ENCODE measurements at regions not wholly inside any gene's neighbourhood (a gene's known extent, or its start where the extent isn't known, plus 50 kb on each side); places are given as distances from the start of the nearest gene placed in this dataset.

DNA sequence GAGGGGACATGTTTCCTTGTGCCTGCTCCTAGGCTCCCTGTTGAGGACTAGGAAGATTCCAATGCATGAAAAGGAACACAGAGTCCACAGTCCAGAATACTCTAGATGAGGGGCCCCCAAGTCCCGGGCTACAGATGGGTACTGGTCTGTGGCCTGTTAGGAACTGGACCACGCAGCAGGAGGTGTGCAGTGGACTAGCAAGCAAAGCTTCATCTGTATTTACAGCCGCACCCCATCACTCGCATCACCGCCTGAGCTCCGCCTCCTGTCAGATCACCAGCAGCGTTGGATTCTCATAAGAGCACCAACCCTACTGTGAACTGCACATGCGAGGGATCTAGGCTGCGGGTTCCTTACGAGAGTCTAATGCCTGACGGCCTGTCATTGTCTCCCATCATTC is 233.0 kb upstream of the MKLN1 start:
- DNase-seq, result no peak

- DNase-seq, result no peak
Measured at GRCh38 chr7:131095346-131095745, 232.3 kb upstream of the MKLN1 start.

DNA sequence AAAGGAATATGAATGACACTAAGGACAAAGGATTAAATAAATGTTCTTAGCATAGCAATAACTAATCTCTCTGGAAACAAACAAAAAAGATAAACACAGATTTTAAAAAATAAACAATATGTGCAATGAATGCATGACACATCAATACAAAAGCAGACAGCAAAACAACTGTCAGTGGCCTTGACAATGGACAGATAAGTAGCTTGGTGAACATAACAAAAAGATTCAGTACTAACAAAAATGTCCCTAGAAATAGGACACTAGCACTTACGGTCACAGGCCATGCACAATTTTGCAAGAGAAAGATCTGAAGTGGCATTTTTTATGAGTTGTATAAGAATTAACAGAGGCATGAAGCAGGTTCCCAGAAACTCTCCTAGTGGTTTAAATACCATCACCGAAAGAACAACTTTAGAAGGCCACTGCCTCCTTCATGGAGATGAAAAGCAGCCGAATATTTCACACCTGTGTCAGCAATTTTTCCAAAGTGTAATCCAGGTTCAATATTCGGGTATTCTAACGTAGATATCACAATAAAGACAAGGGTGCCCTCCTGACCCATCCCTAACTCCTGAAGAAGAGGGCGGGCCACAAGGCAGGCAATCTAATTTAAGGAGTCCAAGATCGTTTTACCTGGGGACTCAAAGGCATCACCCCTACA is 231.3 kb upstream of the MKLN1 start:
- DNase-seq, result no peak

- DNase-seq, result no peak
Measured at GRCh38 chr7:131097662-131098376, 229.9 kb upstream of the MKLN1 start.

GRCh38 chr7:131098527-131098926 is 229.1 kb upstream of the MKLN1 start:
- DNase-seq, result no peak

GRCh38 chr7:131100357-131101054 is 227.2 kb upstream of the MKLN1 start:
- no peak for DNase-seq

DNA sequence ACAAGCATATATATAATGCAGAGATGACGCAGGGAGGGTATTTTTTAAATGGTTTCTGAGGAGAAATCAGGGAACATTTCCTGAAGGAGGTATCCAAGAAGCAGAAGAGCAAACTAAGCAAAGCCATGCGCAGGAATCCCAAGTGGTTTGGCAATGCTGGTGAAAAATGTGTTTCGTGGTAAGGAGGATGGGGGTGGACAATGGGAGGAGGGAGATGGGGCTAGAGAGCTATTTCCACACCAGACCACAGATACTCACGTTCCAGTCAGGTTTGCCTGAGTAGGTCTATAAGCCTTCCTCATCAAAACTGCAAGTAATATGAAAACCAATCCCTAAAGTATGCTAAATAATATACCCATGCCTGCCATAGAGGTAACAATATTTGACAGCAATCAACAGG is 223.7 kb upstream of the MKLN1 start:
- peak; percentile 67 for DNase-seq

GRCh38 chr7:131104596-131105293 is 222.9 kb upstream of the MKLN1 start:
- DNase-seq, result no peak

- peak; percentile 28 for DNase-seq
Measured at GRCh38 chr7:131105294-131105798, 222.3 kb upstream of the MKLN1 start.

DNA sequence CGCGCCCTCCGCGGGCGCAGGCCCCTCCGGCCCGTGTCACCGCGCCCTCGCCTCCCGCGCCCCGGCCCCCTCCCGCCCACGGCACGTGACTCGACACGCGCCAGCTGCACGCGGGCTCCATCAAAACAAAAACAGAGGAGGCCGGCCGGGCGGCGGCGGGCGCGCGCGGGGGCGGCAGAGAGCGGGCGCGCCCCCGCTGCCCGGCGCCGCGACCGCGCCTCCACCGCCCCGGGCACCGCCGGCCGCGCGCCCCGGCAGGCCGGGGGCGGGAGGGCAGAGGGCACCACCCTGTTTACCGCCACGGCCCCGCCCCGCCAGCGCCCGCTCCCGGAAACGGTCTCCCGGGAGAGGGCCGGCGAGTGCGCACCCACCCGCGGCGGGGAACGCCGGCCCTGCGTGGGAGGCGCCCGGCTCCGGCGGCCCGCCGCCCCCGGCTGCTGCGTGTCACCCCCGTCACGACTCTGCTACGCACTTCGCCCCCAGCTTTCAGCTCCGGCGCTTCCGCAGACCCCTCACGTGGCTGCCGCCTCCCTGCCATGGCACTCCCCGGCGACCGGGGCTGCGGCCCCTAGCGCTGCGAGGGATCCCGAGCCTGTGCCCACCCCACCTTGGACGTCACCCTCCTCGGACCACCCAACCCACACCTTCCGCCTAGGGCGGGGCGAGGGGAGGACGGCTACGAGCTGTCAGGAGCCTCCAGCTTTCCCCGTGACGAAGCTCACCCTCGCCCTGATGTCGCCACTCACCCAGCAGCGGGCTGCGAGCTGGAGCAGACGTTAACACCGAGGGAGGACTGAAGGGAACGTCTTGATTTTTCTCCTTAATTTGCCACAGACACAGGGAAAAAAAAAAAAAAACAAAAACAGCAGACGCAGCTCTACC is 221.6 kb upstream of the MKLN1 start:
- peak; percentile 72 for DNase-seq

GRCh38 chr7:131106681-131107336 is 220.9 kb upstream of the MKLN1 start:
- peak; percentile 47 for DNase-seq

- peak; percentile 80 for DNase-seq
Measured at GRCh38 chr7:131107337-131108211, 220.1 kb upstream of the MKLN1 start.

DNA sequence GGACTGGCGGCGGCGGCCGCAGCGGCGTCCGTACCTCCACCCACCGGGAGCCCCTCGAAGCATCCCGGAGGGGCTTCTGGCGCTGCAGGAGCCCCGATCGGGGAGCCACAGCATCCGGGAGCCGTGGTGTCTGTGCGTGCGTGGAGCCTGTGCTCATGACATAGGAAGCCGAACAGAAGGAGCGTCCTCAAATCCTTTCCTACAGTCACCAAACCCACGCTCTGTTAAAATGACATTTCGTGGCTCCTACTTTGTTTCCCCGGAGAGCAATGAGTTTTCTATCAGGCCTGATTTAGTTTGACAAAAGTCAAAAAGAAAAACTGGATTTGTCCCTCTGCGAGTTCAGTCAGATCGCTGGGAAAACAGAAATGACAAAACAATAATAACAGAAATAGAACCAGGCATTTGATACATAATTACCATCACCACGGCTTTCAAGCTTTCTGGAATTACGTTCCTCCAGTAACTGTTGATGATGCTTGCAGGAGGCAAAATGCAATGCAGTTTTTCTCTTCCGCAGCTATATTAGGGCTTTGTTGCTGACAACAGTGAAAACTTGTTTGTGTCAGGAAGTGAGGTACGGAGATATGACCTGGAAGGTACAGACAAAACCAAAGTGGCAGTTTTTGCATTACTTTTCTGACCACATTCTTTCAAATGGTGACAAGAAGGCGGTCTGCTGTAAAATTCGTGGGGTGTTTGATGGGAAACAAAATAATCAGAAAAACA is 219.3 kb upstream of the MKLN1 start:
- DNase-seq, result peak; percentile 21

- DNase-seq, result peak; percentile 14
Measured at GRCh38 chr7:131109011-131109758, 218.5 kb upstream of the MKLN1 start.

DNA sequence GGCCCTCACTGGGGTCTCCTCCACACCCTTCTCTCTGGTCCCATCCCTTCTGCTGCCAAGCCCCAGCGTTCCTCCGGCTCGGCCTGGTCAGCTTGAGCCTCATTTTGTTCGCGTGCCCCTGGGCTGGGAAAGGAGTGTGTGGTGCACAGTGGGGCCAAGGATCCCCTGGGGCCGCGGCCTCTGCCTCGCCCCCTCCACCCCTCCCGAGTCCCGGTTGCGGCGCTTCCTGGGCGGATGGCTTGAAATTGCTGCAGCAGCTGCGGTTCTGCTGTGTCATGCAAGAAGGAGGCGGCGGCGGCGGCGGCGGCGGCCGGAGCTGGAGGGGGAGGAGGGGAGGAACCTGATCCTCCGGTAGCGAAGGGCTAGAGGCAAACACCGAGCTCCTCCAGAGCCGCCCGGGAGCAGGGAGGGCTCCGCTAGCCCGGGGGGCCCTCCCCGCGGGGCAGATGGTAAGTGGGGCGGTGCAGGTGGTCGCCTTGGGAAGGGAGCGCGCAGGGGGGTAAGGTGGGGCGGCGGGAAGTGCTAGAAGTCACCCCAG is 217.8 kb upstream of the MKLN1 start:
- peak; percentile 80 for DNase-seq

- DNase-seq, result peak; percentile 41
Measured at GRCh38 chr7:131110297-131111080, 217.2 kb upstream of the MKLN1 start.

GRCh38 chr7:131111081-131111576 is 216.5 kb upstream of the MKLN1 start:
- peak; percentile 63 for DNase-seq

GRCh38 chr7:131111792-131112191 is 215.9 kb upstream of the MKLN1 start:
- DNase-seq, result no peak
